IMR-90 (cell line): ENCODE measurements at regions not wholly inside any gene's neighbourhood (a gene's known extent, or its start where the extent isn't known, plus 50 kb on each side); places are given as distances from the start of the nearest gene placed in this dataset.

Experiments
- ATAC-seq: fragments of 200-7000 bp; cut with Tn5 transposase; 2 replicates; pipeline ENCODE4 v1.9.1; 2020; ENCODE audit warnings: low read depth, mild to moderate bottlenecking, moderate library complexity
- BruUV-seq: library from RNA; stranded (reverse); fragments of 400-500 nt; replicated peaks from 2 replicates; lab custom pipeline; 2021; lab: Mats Ljungman, UMichigan
- CTCF ChIA-PET: fragments of 300-600 bp; formaldehyde crosslinking; extraction: SDS; loops from one replicate; lab custom pipeline; 2021; ENCODE audit warnings: antibody characterized with exemption; lab: Yijun Ruan, JAX
- POLR2A ChIA-PET: fragments of 300-600 bp; sonication (Branson Sonifier 250); formaldehyde crosslinking; loops from one replicate; lab custom pipeline; 2022; ENCODE audit warnings: antibody characterized with exemption; ENCODE audit not compliant: unreplicated experiment; lab: Charles Lee
- DNase-seq: peaks from one replicate; pipeline ENCODE4 v3.0.0; 2013
- H2AFZ ChIP-seq: replicated peaks from 2 replicates; pipeline ENCODE3; 2013; ENCODE audit warnings: low read length, mild to moderate bottlenecking; ENCODE audit not compliant: poor library complexity
- H2AK5ac ChIP-seq: 2 replicates; pipeline ENCODE4 v1.6.1; 2013; ENCODE audit warnings: low read depth, low read length, inconsistent platforms
- H2AK9ac ChIP-seq: replicated peaks from 2 replicates; pipeline ENCODE3; 2013; ENCODE audit warnings: mild to moderate bottlenecking, low read depth, low read length, moderate library complexity; ENCODE audit not compliant: poor library complexity
- H2BK120ac ChIP-seq: 2 replicates; pipeline ENCODE4 v1.6.1; 2013; ENCODE audit warnings: low read depth, low read length, inconsistent platforms
- H2BK15ac ChIP-seq: 3 replicates; pipeline ENCODE4 v1.6.1; 2013; ENCODE audit warnings: low read depth, low read length, inconsistent platforms
- H2BK20ac ChIP-seq: 2 replicates; pipeline ENCODE4 v1.6.1; 2013; ENCODE audit warnings: low read depth, mild to moderate bottlenecking, inconsistent platforms, low read length, moderate library complexity
- H2BK5ac ChIP-seq: 2 replicates; pipeline ENCODE4 v1.6.1; 2013; ENCODE audit warnings: mild to moderate bottlenecking, low read depth, low read length, inconsistent platforms; ENCODE audit not compliant: poor library complexity, severe bottlenecking
- H3K14ac ChIP-seq: replicated peaks from 2 replicates; pipeline ENCODE4 v1.6.1; 2013; ENCODE audit warnings: low read depth, low read length, inconsistent platforms
- H3K18ac ChIP-seq: 2 replicates; pipeline ENCODE4 v1.6.1; 2013; ENCODE audit warnings: low read depth, low read length, control low read depth
- H3K23ac ChIP-seq: 2 replicates; pipeline ENCODE4 v1.6.1; 2013; ENCODE audit warnings: low read depth, low read length, inconsistent platforms
- H3K27ac ChIP-seq: 2 replicates; pipeline ENCODE4 v1.5.1; 2013; ENCODE audit warnings: mild to moderate bottlenecking, control low read depth, low read length; ENCODE audit not compliant: insufficient read depth
- H3K27me3 ChIP-seq: 2 replicates; pipeline ENCODE4 v1.6.1; 2013; ENCODE audit warnings: low read length; ENCODE audit not compliant: control insufficient read depth, insufficient read depth
- H3K36me3 ChIP-seq: 2 replicates; pipeline ENCODE4 v1.6.1; 2013; ENCODE audit warnings: low read length, mixed read lengths; ENCODE audit not compliant: control insufficient read depth, insufficient read depth
- H3K4ac ChIP-seq: 2 replicates; pipeline ENCODE4 v1.6.1; 2013; ENCODE audit warnings: low read depth, low read length, inconsistent platforms
- H3K4me1 ChIP-seq: 2 replicates; pipeline ENCODE4 v1.6.1; 2013; ENCODE audit warnings: low read length, mixed read lengths; ENCODE audit not compliant: control insufficient read depth, insufficient read depth
- H3K4me2 ChIP-seq: 2 replicates; pipeline ENCODE4 v1.6.1; 2013; ENCODE audit warnings: low read depth, mild to moderate bottlenecking, control low read depth, low read length, moderate library complexity
- H3K4me3 ChIP-seq: 2 replicates; pipeline ENCODE4 v1.5.1; 2013; ENCODE audit warnings: low read depth, mild to moderate bottlenecking, control low read depth, low read length, moderate library complexity; ENCODE audit not compliant: insufficient read depth
- H3K56ac ChIP-seq: 2 replicates; pipeline ENCODE4 v1.6.1; 2013; ENCODE audit warnings: low read length, inconsistent platforms; ENCODE audit not compliant: insufficient read depth; ENCODE audit errors: extremely low read depth
- H3K79me1 ChIP-seq, 2 experiments: 2 replicates each; pipeline ENCODE4 v1.6.1; 2013; ENCODE audit warnings: low read length in 2 of 2, inconsistent platforms in 1 of 2, low read depth in 1 of 2
- H3K9ac ChIP-seq: 2 replicates; pipeline ENCODE4 v1.6.1; 2013; ENCODE audit warnings: low read depth, low read length, control low read depth
- H3K9me1 ChIP-seq: 2 replicates; pipeline ENCODE4 v1.6.1; 2013; ENCODE audit warnings: low read length, inconsistent platforms; ENCODE audit not compliant: insufficient read depth
- H3K9me3 ChIP-seq: 2 replicates; pipeline ENCODE4 v1.6.1; 2013; ENCODE audit warnings: low read length; ENCODE audit not compliant: control insufficient read depth, insufficient read depth
- H4K20me1 ChIP-seq: 2 replicates; pipeline ENCODE4 v1.6.1; 2013; ENCODE audit warnings: low read length, inconsistent platforms; ENCODE audit not compliant: insufficient read depth
- H4K5ac ChIP-seq: 2 replicates; pipeline ENCODE4 v1.6.1; 2013; ENCODE audit warnings: mild to moderate bottlenecking, low read depth, low read length, control low read depth
- H4K8ac ChIP-seq, 2 experiments: 2 replicates each; pipeline ENCODE4 v1.6.1; 2013; ENCODE audit warnings: low read depth in 2 of 2, low read length in 2 of 2, control low read depth in 1 of 2, inconsistent platforms in 1 of 2
- H4K91ac ChIP-seq: 2 replicates; pipeline ENCODE4 v1.6.1; 2013; ENCODE audit warnings: low read depth, low read length, inconsistent platforms; ENCODE audit not compliant: insufficient read depth
- CEBPB ChIP-seq: IDR thresholded peaks from 2 replicates; pipeline ENCODE4 v1.6.1; 2012; ENCODE audit warnings: low read depth, low read length, improper control_type of control experiment
- MAZ ChIP-seq: IDR thresholded peaks from 2 replicates; pipeline ENCODE4 v1.6.1; 2012; ENCODE audit warnings: low read depth, mild to moderate bottlenecking, low read length, improper control_type of control experiment, moderate library complexity, borderline replicate concordance
- MXI1 ChIP-seq: IDR thresholded peaks from 2 replicates; pipeline ENCODE4 v1.6.1; 2012; ENCODE audit warnings: low read depth, mild to moderate bottlenecking, low read length, moderate library complexity, borderline replicate concordance
- RAD21 ChIP-seq: IDR thresholded peaks from 2 replicates; pipeline ENCODE4 v1.6.1; 2012; ENCODE audit warnings: low read length, improper control_type of control experiment
- WGBS, 2 experiments: methylation state at CpG; one replicate each; pipeline versions ENCODE4 v1.1.5 to v1.1.7; 2013; ENCODE audit warnings: missing lambda C conversion rate in 2 of 2; ENCODE audit not compliant: insufficient read length in 1 of 2; ENCODE audit errors: extremely low coverage in 2 of 2; 5-methylcytosine and 5-hydroxymethylcytosine counted together
- dilution Hi-C: fragments of 300-500 bp; cut with HindIII; formaldehyde crosslinking; loops from one replicate; pipeline ENCODE4 v1.14.3; 2018; ENCODE audit warnings: low sequenced_read_pairs; ENCODE audit not compliant: unreplicated experiment
- in situ Hi-C: fragments of 300-500 bp; cut with MboI; formaldehyde crosslinking; loops from 3 replicates; pipeline ENCODE4 v1.14.3; 2019; ENCODE audit warnings: low sequenced_read_pairs, inconsistent platforms, mixed read lengths
- intact Hi-C: fragments of 100-400 bp; cut with micrococcal nuclease; formaldehyde crosslinking; loops from 2 replicates; pipeline ENCODE4 v1.10.0; 2022
- TF ChIP-seq, protein P1 (sequence below): fragments of 150-350 bp; IDR thresholded peaks from 2 replicates; pipeline ENCODE4 v1.6.1; 2016; ENCODE audit warnings: low read depth, mild to moderate bottlenecking, low read length, moderate library complexity, borderline replicate concordance
- TF ChIP-seq, protein P2 (sequence below): fragments of 150-350 bp; IDR thresholded peaks from 2 replicates; pipeline ENCODE4 v1.6.1; 2017; ENCODE audit warnings: mild to moderate bottlenecking, antibody characterized with exemption, low read length, low read depth

DNA sequence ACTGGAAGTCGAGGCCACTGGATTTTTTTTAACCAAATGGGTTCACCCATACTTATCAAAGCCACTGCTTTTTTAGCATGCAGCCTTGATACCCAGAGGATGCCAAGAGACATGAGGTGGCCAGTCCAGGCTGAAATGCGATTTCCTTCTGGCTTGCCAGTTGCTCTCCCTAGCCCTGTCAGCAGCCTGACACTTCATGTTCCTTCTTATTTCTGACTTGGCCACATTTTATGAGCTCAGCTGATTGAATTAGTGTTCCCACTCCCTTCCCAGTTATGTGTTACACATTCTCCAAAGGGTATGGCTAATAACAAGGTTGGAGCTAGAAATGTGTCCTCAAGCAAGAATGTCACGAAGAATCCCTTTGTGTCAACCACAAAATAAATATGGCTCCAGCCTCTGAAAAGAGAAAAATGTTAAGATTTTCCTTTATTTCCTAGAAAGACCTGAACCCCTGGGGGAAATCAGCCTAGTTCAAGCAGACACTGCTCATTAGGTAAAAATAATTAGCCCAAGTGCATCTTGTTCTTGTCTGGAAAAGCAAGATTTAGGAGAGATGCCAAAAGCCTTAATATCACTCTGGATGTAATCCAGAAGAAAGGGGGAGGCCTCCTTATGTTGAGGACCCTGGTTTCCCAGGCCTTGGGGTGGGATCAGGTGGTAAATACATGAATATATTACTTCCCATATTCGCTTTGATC is 121.7 kb upstream of the TACR1 start:
- Histone ChIP-seq H3K36me3 (no peaks in the 10 kb centered on the region), H3K9me1 (no peaks in the 10 kb centered on the region), H2AFZ (no peak overlapping the region), H3K27ac (no peak overlapping the region), H2BK5ac (no peak overlapping the region), H2BK120ac (no peak overlapping the region), H3K4ac (no peak overlapping the region), H3K14ac (no peak overlapping the region), H4K5ac (no peak overlapping the region), H3K27me3 (no peaks in the 10 kb centered on the region), H2AK9ac (no peak overlapping the region), H3K4me3 (no peak overlapping the region), H3K9ac (no peak overlapping the region), H3K4me2 (no peak overlapping the region), H3K23ac (no peak overlapping the region), H3K9me3 (no peaks in the 10 kb centered on the region), H4K91ac (no peak overlapping the region; the same call in 1 of the 2 replicates), H3K18ac (no peak overlapping the region), H4K20me1 (no peaks in the 10 kb centered on the region), H2BK15ac (no peak overlapping the region), H2BK20ac (no peak overlapping the region; the same call in 1 of the 2 replicates), H3K79me1 (no peaks in the 10 kb centered on the region), H3K4me1 (peaks cover 3% of the 10 kb centered on the region; the same call in 1 of the 2 replicates), H3K56ac (no peak overlapping the region), H4K8ac (no peak overlapping the region), H2AK5ac (no peak overlapping the region)
- ATAC-seq (no peak; the same call in 1 of the 2 replicates), DNase-seq (peak; percentile 31)
- no TSS peak for BruUV-seq
- TF ChIP-seq RAD21, result no peak
- no peak for TF ChIP-seq MXI1
- TF ChIP-seq, protein P1, sequence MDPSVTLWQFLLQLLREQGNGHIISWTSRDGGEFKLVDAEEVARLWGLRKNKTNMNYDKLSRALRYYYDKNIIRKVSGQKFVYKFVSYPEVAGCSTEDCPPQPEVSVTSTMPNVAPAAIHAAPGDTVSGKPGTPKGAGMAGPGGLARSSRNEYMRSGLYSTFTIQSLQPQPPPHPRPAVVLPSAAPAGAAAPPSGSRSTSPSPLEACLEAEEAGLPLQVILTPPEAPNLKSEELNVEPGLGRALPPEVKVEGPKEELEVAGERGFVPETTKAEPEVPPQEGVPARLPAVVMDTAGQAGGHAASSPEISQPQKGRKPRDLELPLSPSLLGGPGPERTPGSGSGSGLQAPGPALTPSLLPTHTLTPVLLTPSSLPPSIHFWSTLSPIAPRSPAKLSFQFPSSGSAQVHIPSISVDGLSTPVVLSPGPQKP, result no peak
- TF ChIP-seq CEBPB, result no peak
- TF ChIP-seq, protein P2, sequence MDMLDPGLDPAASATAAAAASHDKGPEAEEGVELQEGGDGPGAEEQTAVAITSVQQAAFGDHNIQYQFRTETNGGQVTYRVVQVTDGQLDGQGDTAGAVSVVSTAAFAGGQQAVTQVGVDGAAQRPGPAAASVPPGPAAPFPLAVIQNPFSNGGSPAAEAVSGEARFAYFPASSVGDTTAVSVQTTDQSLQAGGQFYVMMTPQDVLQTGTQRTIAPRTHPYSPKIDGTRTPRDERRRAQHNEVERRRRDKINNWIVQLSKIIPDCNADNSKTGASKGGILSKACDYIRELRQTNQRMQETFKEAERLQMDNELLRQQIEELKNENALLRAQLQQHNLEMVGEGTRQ, result no peak
- no peak for TF ChIP-seq MAZ
- 63% methylated on average over 1 of the region's 4 CpGs; no CpG with 5 or more reads in 1 of the 2 experiments for WGBS, 2 experiments
- ChIA-PET POLR2A (no interaction called here), CTCF (interaction anchor here (0.8 kb wide), 1 partner anchor 10 kb away, joined by 3 read pairs; no protein-coding TSS in a partner anchor)
- dilution Hi-C loops, result no loop called here
- in situ Hi-C loops, result no loop called here
- intact Hi-C loops, result no loop called here
